GM13976 (cell line): ENCODE measurements at regions not wholly inside any gene's neighbourhood (a gene's known extent, or its start where the extent isn't known, plus 50 kb on each side); places are given as distances from the start of the nearest gene placed in this dataset.

ENCODE experiments used
- DNase-seq: peaks from one replicate; pipeline ENCODE4 v3.0.0; 2012; ENCODE audit warnings: low spot score
- in situ Hi-C: fragments of 300-500 bp; cut with MboI; formaldehyde crosslinking; loops from one replicate; pipeline ENCODE4 v1.12.0; 2022; ENCODE audit warnings: low sequenced_read_pairs, mixed read lengths, inconsistent platforms; ENCODE audit not compliant: unreplicated experiment
- TF ChIP-seq, protein P1 (sequence below): IDR thresholded peaks from 2 replicates; pipeline ENCODE4 v1.5.1; 2012; ENCODE audit warnings: borderline replicate concordance, mild to moderate bottlenecking; ENCODE audit not compliant: insufficient read depth; ENCODE audit errors: extremely low read depth, missing control alignments, control extremely low read depth

DNA sequence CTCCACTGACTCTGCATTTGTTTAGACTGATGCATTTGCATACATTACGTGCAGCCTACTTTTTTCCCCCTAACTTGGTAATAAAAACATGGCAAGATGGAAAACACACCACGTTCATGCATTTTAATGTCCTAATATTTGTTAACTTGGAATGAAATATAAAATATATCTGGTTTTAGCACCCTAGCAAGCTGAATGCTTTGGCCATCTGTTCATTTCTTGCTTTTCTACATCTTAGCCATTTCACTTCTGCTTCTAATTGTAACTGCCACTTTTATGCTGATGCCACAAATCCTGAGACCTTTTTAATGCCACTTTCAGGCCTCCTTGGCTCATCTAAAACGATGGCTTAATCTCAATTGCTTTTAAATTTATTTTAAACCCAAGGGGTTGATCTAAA is 177.7 kb upstream of the RASSF8 start:
- in situ Hi-C loops, result no loop called here
- no peak for DNase-seq
- TF ChIP-seq, protein P1, sequence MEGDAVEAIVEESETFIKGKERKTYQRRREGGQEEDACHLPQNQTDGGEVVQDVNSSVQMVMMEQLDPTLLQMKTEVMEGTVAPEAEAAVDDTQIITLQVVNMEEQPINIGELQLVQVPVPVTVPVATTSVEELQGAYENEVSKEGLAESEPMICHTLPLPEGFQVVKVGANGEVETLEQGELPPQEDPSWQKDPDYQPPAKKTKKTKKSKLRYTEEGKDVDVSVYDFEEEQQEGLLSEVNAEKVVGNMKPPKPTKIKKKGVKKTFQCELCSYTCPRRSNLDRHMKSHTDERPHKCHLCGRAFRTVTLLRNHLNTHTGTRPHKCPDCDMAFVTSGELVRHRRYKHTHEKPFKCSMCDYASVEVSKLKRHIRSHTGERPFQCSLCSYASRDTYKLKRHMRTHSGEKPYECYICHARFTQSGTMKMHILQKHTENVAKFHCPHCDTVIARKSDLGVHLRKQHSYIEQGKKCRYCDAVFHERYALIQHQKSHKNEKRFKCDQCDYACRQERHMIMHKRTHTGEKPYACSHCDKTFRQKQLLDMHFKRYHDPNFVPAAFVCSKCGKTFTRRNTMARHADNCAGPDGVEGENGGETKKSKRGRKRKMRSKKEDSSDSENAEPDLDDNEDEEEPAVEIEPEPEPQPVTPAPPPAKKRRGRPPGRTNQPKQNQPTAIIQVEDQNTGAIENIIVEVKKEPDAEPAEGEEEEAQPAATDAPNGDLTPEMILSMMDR, result no peak

DNA sequence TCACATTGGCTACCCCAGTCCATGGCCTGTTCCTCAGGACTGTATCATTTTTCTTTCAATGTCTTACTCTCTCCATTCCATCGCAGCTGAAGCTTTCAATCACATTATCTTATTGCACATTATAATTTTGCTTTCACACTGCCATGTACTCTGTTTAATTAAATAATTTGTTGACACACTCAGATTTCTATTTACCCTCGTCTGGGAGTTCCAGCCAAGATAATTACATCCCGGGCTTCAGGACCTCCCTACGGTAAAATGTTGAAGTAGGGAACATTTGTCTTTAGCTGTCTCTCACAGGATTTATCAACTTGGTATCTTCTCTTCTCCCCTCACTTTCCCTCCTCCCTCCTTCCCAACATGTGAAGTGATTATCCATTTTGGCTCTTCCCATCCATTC is 177.2 kb upstream of the RASSF8 start:
- no peak for DNase-seq

DNA sequence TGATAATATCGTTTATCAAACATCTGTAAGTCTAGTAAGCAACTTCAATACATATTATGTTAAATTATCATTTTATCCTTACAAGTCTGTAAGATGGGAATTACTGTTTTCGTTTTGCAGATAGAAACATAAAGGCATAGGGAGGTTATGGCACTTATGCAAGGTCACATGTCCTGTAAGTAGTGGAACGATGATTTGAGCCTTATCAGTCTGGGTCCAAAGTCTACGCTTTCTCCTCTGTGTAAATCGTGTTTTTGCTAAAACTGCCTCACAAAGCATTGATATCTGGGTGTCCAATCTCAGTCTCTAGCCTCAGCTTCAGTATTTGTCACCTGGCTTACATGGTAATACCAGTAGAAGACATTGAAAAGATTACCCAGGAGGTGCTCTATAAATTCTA is 174.9 kb upstream of the RASSF8 start:
- DNase-seq, result no peak
- TF ChIP-seq, protein P1, result no peak
- in situ Hi-C loops, result no loop called here

More for the DNA sequence above, 177.2 kb upstream of the RASSF8 start:
- TF ChIP-seq, protein P1, result no peak
- in situ Hi-C loops, result no loop called here

DNA sequence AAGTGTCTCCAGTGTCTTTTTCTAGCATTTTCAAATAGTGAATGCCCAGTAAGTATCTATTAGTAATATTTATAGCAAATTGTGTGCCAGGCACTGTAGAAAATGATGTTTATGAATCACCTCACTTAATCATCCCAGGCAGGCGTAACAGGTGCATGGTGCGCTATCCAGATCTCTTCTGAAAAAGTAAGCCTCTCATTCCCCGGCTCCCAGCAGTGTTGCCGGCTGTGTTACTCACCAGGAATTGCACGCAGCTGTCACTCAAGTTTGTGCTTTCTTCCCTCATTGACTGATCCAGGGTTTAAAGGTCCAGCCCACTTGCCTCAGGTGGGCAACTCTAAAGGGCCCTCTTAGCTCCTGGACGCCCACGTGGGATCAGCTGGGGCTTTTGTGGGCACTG is 173.8 kb upstream of the RASSF8 start:
- no peak for DNase-seq
- in situ Hi-C loops, result no loop called here
- TF ChIP-seq, protein P1, result no peak

DNA sequence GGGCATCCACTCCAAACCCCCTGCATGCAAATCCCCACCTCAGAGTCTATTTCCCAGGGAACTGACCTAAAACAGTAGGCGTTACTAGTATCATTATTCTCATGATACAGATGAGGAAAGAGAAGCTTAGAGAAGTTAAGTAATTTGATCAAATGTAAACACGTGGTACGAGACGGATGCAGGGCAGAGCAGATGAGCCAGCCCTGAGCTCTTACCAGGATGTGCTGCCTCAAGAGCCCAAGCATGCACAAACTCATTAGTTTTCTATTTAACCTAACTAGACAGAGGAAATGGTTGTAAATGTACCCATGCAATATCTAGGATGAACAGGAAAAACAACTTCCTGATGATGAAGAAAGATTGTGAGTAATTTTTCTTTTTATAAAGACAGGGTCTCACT is 173.3 kb upstream of the RASSF8 start:
- TF ChIP-seq, protein P1, result no peak
- in situ Hi-C loops, result no loop called here
- DNase-seq, result no peak

DNA sequence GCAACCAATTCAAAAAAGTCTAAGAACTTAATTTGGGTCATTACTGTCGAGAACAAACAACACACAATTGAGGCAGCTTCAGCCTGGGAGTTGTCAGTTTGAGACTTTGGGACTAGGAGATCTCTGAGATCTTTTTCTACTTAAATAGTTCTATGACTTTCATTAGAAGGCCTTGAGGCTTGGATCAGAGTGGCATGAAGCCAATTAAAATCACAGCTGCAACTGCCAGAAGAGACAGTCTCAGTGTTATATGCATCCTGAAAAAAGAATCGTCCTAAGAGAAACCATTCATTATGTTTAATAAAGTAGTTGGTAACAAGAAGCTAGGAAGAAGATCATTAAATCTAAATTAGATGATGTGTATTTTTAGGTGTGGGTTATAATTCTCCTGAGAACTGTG is 170.8 kb upstream of the RASSF8 start:
- in situ Hi-C loops, result no loop called here
- DNase-seq, result no peak
- TF ChIP-seq, protein P1, result no peak
